Thymus (tissue), 11 donors: ENCODE measurements at regions not wholly inside any gene's neighbourhood (a gene's known extent, or its start where the extent isn't known, plus 50 kb on each side); places are given as distances from the start of the nearest gene placed in this dataset.

Source experiments
- DNase-seq, 9 donors: peaks; one replicate each; pipeline ENCODE4 v3.0.0-alpha.2; 2013; ENCODE audit warnings: low spot score in 9 of 9, low read depth in 6 of 9, missing footprints in 1 of 9
- H3K27ac ChIP-seq, 2 donors: one replicate each; pipeline ENCODE4 v1.5.1; 2013; ENCODE audit warnings: control low read depth in 1 of 2, low read depth in 1 of 2, low read length in 1 of 2, mild to moderate bottlenecking in 1 of 2, moderate library complexity in 1 of 2
- H3K27me3 ChIP-seq, 2 donors: one replicate each; pipeline ENCODE4 v1.5.1; 2013; ENCODE audit warnings: low read length in 1 of 2; ENCODE audit not compliant: control insufficient read depth in 2 of 2, insufficient read depth in 1 of 2
- H3K36me3 ChIP-seq, 2 donors: one replicate each; pipeline ENCODE4 v1.5.1; 2013; ENCODE audit warnings: low read length in 1 of 2, mild to moderate bottlenecking in 1 of 2, moderate library complexity in 1 of 2; ENCODE audit not compliant: control insufficient read depth in 2 of 2, insufficient read depth in 2 of 2
- H3K4me1 ChIP-seq, 2 donors: one replicate each; pipeline ENCODE4 v1.5.1; 2013; ENCODE audit warnings: low read length in 2 of 2; ENCODE audit not compliant: control insufficient read depth in 2 of 2, insufficient read depth in 2 of 2
- H3K4me3 ChIP-seq, 2 donors: one replicate each; pipeline ENCODE4 v1.5.1; 2013; ENCODE audit warnings: low read length in 2 of 2, control low read depth in 1 of 2, mild to moderate bottlenecking in 1 of 2
- H3K9me3 ChIP-seq, 2 donors: one replicate each; pipeline ENCODE4 v1.5.1; 2013; ENCODE audit warnings: low read length in 1 of 2, mild to moderate bottlenecking in 1 of 2; ENCODE audit not compliant: control insufficient read depth in 2 of 2, insufficient read depth in 1 of 2
- WGBS: extraction: QIAGEN DNeasy Blood & Tissue Kit; methylation state at CpG from one replicate; pipeline ENCODE4 v1.1.7; 2013; 5-methylcytosine and 5-hydroxymethylcytosine counted together
- donor health status: healthy.

DNA sequence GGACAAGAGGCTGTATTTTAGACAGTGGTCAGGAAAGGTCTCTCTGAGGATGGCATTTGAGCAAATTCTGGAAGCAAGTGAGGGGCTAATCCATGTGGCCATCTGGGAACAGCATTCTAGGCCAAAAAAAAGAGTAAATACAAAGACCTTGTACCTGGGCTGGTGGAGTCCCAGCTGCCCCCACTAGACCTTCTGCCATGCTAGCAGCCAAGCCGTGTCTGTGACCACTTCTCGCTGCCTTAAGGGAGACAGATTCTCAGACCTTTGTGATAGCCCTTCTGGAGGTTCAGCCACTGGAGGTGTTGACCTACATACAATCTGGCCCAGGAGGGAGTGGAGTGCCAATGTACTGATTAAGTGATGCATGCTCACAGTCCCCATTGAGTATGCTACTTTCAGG is 506.2 kb downstream of the MID1IP1 start:
- H3K9me3 ChIP-seq, result peaks cover 0 to 9% of the 10 kb centered on the region in 2 donors
- no peaks in the 10 kb centered on the region for H3K27me3 ChIP-seq
- no peak for DNase-seq
- no peaks in the 10 kb centered on the region for H3K36me3 ChIP-seq
- H3K4me1 ChIP-seq, result peaks cover 22 to 41% of the 10 kb centered on the region in 2 donors
- no peak overlapping the region for H3K27ac ChIP-seq
- 100% methylated on average over 2 of the region's 2 CpGs for WGBS
- H3K4me3 ChIP-seq, result no peak overlapping the region

DNA sequence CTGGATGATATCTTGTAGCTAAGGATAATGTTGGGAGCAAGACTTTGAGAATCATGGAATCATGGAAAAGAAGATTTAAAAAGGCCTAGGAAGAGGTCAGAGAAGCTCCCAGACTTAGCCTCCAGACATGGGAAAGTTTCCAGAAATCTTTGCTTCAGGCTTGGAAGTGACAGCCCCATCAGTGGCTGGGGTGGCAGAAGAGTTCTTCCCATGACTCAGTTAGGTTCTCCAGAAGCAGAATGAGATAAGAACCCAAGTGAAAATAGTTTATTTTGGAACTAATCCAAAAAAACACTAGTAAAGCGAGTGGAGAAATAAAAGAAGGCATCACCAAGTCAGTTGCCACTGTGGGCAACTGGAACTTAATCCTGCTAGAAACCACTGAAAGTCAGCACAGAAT is 506.9 kb downstream of the MID1IP1 start:
- Histone ChIP-seq H3K27me3 (no peaks in the 10 kb centered on the region), H3K9me3 (peaks cover 0 to 3% of the 10 kb centered on the region in 2 donors), H3K4me1 (peaks cover 22 to 41% of the 10 kb centered on the region in 2 donors), H3K4me3 (no peak overlapping the region), H3K36me3 (no peaks in the 10 kb centered on the region), H3K27ac (no peak overlapping the region)
- WGBS, result 95% methylated on average over 1 of the region's 1 CpG
- no peak for DNase-seq

- DNase-seq, result peak in 3 of 9 donors; percentile 25 to 47 (median 31)
- no peaks in the 10 kb centered on the region for H3K36me3 ChIP-seq
- no peaks in the 10 kb centered on the region for H3K27me3 ChIP-seq
- H3K9me3 ChIP-seq, result no peaks in the 10 kb centered on the region
- H3K4me3 ChIP-seq, result no peak overlapping the region
- WGBS, result 68% methylated on average over 6 of the region's 6 CpGs
- H3K27ac ChIP-seq, result peak overlapping the region; percentile 76 to 85
- H3K4me1 ChIP-seq, result peaks cover 22 to 41% of the 10 kb centered on the region in 2 donors
Observed at GRCh38 chrX:39309018-39309635, 507.9 kb downstream of the MID1IP1 start.

- DNase-seq, result peak in 6 of 9 donors; percentile 29 to 76 (median 44)
- Histone ChIP-seq H3K4me3 (no peak overlapping the region), H3K4me1 (peaks cover 22 to 41% of the 10 kb centered on the region in 2 donors), H3K36me3 (no peaks in the 10 kb centered on the region), H3K27ac (peak overlapping the region; percentile 76 to 85), H3K27me3 (no peaks in the 10 kb centered on the region), H3K9me3 (no peaks in the 10 kb centered on the region)
- WGBS, result 22% methylated on average over 7 of the region's 7 CpGs
Observed at GRCh38 chrX:39309721-39310152, 508.5 kb downstream of the MID1IP1 start.

DNA sequence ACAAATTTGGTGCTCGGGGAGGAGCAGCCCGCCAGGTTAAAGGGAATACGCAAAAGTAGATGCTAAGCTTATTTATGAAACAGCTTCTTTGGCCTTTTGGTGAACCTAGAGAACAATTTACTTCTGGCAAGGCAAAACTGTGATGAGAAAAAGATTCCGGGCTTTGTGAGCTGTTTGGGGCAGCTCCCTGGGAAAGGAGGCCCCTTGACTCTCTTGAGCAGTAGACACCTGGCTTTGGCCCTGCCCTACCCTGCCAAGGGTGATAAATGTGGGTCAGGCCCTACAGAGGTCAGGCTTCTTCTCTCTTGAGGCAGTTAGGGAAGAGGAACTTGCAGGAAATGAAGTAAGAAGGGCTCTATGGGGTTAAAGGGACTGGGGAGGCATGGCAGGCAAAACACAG is 509.6 kb downstream of the MID1IP1 start:
- 96% methylated on average over 4 of the region's 4 CpGs for WGBS
- Histone ChIP-seq H3K36me3 (no peaks in the 10 kb centered on the region), H3K27me3 (no peaks in the 10 kb centered on the region), H3K9me3 (no peaks in the 10 kb centered on the region), H3K4me3 (no peak overlapping the region), H3K27ac (peak overlapping the region; percentile 31 to 32), H3K4me1 (peaks cover 22 to 41% of the 10 kb centered on the region in 2 donors)
- DNase-seq, result peak in 1 of 9 donors; percentile 26

GRCh38 chrX:39311646-39312045 is 510.4 kb downstream of the MID1IP1 start:
- Histone ChIP-seq H3K27me3 (no peaks in the 10 kb centered on the region), H3K36me3 (no peaks in the 10 kb centered on the region), H3K9me3 (no peaks in the 10 kb centered on the region), H3K27ac (peak overlapping the region; percentile 32 to 77), H3K4me1 (peaks cover 22 to 41% of the 10 kb centered on the region in 2 donors), H3K4me3 (no peak overlapping the region)
- DNase-seq, result peak in 2 of 9 donors; percentile 23 to 48
- WGBS, result 16% methylated on average over 2 of the region's 2 CpGs

- no peak overlapping the region for H3K4me3 ChIP-seq
- H3K36me3 ChIP-seq, result no peaks in the 10 kb centered on the region
- DNase-seq, result no peak
- H3K27me3 ChIP-seq, result no peaks in the 10 kb centered on the region
- H3K27ac ChIP-seq, result no peak overlapping the region
- H3K4me1 ChIP-seq, result peaks cover 22 to 43% of the 10 kb centered on the region in 2 donors
- 97% methylated on average over 1 of the region's 1 CpG for WGBS
- H3K9me3 ChIP-seq, result no peaks in the 10 kb centered on the region
Observed at GRCh38 chrX:39313146-39313545, 511.9 kb downstream of the MID1IP1 start.

- no peak for DNase-seq
- Histone ChIP-seq H3K4me1 (peaks cover 6% of the 10 kb centered on the region in 2 donors), H3K27me3 (no peaks in the 10 kb centered on the region), H3K9me3 (no peaks in the 10 kb centered on the region), H3K27ac (no peak overlapping the region), H3K36me3 (no peaks in the 10 kb centered on the region), H3K4me3 (no peak overlapping the region)
- WGBS, result 96% methylated on average over 6 of the region's 6 CpGs
Observed at GRCh38 chrX:39318506-39319343, 517.5 kb downstream of the MID1IP1 start.

DNA sequence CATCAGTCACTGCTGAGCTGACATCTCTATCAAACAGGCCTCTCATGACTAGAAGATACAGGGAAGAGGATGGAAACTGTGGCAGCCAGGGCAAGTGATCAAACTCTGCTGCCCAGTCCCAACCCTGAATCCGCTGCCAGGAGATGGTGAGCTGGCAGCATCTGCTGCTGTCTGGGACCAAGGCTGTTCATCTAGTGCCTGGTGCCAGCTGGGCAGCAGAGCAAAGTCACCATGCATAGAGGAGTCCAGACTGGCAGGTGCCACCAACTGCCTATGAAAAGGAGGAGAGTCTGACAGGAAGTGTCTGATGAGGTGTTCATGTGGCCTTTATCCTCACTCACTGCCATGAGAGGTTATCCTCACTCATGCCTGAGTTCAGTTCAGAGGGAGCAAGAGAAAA is 518.9 kb downstream of the MID1IP1 start:
- no peaks in the 10 kb centered on the region for H3K27me3 ChIP-seq
- no peaks in the 10 kb centered on the region for H3K36me3 ChIP-seq
- H3K27ac ChIP-seq, result no peak overlapping the region
- H3K4me3 ChIP-seq, result no peak overlapping the region
- WGBS, result 93% methylated on average over 1 of the region's 1 CpG
- H3K4me1 ChIP-seq, result peaks cover 6% of the 10 kb centered on the region in 2 donors
- DNase-seq, result peak in 1 of 9 donors; percentile 17
- H3K9me3 ChIP-seq, result no peaks in the 10 kb centered on the region
